HG03064 (cell line): ENCODE measurements at regions not wholly inside any gene's neighbourhood (a gene's known extent, or its start where the extent isn't known, plus 50 kb on each side); places are given as distances from the start of the nearest gene placed in this dataset.

Source experiments
- ATAC-seq: cut with Tn5 transposase; IDR thresholded peaks from one replicate; pipeline ENCODE4 v1.9.1; 2021; ENCODE audit warnings: low read depth; ENCODE audit not compliant: unreplicated experiment

- no peak for ATAC-seq
These were observed 580.4 kb downstream of the VRK1 start for GRCh38 chr14:97377550-97377949.

- ATAC-seq, result no peak
These were observed 581.9 kb downstream of the VRK1 start for GRCh38 chr14:97379091-97379531.

- no peak for ATAC-seq
These were observed 583.4 kb downstream of the VRK1 start for GRCh38 chr14:97380539-97380941.

GRCh38 chr14:97381309-97381708 is 584.1 kb downstream of the VRK1 start:
- ATAC-seq, result no peak

- no peak for ATAC-seq
These were observed 585.5 kb downstream of the VRK1 start for GRCh38 chr14:97382616-97383226.

- ATAC-seq, result no peak
These were observed 588.5 kb downstream of the VRK1 start for GRCh38 chr14:97385727-97386126.

GRCh38 chr14:97387252-97387874 is 590.2 kb downstream of the VRK1 start:
- ATAC-seq, result no peak

- ATAC-seq, result no peak
These were observed 591.2 kb downstream of the VRK1 start for GRCh38 chr14:97388408-97388807.

GRCh38 chr14:97390096-97390724 is 593.0 kb downstream of the VRK1 start:
- no peak for ATAC-seq

- ATAC-seq, result no peak
These were observed 596.1 kb downstream of the VRK1 start for GRCh38 chr14:97393244-97393643.

GRCh38 chr14:97395068-97395467 is 597.9 kb downstream of the VRK1 start:
- ATAC-seq, result no peak

- no peak for ATAC-seq
These were observed 604.5 kb downstream of the VRK1 start for GRCh38 chr14:97401714-97402113.

GRCh38 chr14:97402279-97402678 is 605.1 kb downstream of the VRK1 start:
- no peak for ATAC-seq

GRCh38 chr14:97407701-97408407 is 610.7 kb downstream of the VRK1 start:
- ATAC-seq, result no peak

- no peak for ATAC-seq
These were observed 611.3 kb downstream of the VRK1 start for GRCh38 chr14:97408503-97408902.

GRCh38 chr14:97408937-97409815 is 612.0 kb downstream of the VRK1 start:
- no peak for ATAC-seq

GRCh38 chr14:97410667-97411620 is 613.8 kb downstream of the VRK1 start:
- no peak for ATAC-seq

GRCh38 chr14:97411938-97412612 is 614.9 kb downstream of the VRK1 start:
- ATAC-seq, result no peak

GRCh38 chr14:97413022-97413539 is 615.9 kb downstream of the VRK1 start:
- no peak for ATAC-seq
